ENCODE measurements at regions not wholly inside any gene's neighbourhood (a gene's known extent, or its start where the extent isn't known, plus 50 kb on each side); places are given as distances from the start of the nearest gene placed in this dataset.
"Not testable (repeated sequence)": the region's sequence is repeated elsewhere in the genome, so short reads cannot be mapped to it uniquely, and the experiment has no call there.

GRCh38 chr15:77865106-77865610 is 212.4 kb downstream of the TBC1D2B start:
- H3K9ac ChIP-seq (ENCODE audit: low read length in 2 of 2) = no peak overlapping the region
- no peaks in the 10 kb centered on the region for H3K4me1 ChIP-seq (ENCODE audit: control insufficient read depth, insufficient read depth, low read length)
- peaks cover 0 to 3% of the 10 kb centered on the region in 2 donors for H3K27me3 ChIP-seq (ENCODE audit: control insufficient read depth in 1 of 2, insufficient read depth in 2 of 2, low read length in 2 of 2)
- H3K9me3 ChIP-seq (ENCODE audit: control insufficient read depth in 2 of 2, low read length in 2 of 2) = no peaks in the 10 kb centered on the region
- H3K27ac ChIP-seq (ENCODE audit: low read length) = no peak overlapping the region
- H3K36me3 ChIP-seq (ENCODE audit: control insufficient read depth in 2 of 2, insufficient read depth in 2 of 2, low read length in 2 of 2) = no peaks in the 10 kb centered on the region
- no peak overlapping the region for H3K4me3 ChIP-seq (ENCODE audit: low read length in 2 of 2)

DNA sequence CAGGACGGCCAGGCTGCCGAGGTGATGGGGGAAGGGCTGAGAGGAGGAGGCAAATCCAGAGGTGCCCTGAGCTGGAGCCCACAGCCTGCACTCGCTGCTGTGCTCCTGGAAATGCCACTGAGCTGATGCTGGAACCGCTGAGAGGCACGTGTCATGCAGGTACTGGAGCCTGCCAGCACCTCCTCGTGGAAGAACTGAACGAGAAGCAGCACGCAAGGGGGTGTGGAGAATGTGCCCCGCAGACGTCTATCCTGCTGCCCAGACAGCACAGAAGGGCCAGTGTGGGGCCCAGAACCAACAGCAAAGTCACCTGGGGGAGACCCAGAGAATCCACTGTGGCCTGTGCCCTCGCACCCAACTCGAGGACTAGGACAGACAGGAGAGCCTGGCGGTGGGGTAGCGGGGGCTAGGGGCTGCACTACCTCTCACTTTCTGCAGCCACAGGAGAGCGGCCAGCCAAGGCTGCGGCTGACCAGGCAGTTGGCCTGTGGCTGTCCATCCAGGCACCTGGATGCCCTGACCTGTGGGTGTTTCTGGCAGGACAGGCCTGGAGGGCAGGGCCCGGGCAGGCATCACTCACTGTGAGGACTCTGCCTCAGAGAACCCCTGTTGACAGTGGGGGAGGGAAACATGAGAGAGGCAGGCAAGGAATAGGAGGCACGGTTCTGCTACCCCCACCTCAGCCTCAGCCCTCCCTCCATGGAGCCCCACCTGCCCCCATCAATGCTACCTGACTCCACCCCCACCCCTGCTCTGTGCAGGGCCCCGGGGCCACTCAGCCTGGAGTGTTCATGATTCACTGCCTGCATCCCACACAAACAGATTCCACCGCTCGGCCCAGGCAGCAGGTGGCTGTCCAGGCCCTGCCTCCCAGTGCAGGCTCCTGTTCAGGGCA is 213.1 kb downstream of the TBC1D2B start:
- H3K9ac ChIP-seq (ENCODE audit: low read length in 2 of 2) = no peak overlapping the region
- no peaks in the 10 kb centered on the region for H3K4me1 ChIP-seq (ENCODE audit: control insufficient read depth, insufficient read depth, low read length)
- no peak overlapping the region for H3K4me3 ChIP-seq (ENCODE audit: low read length in 2 of 2)
- peaks cover 0 to 3% of the 10 kb centered on the region in 2 donors for H3K27me3 ChIP-seq (ENCODE audit: control insufficient read depth in 1 of 2, insufficient read depth in 2 of 2, low read length in 2 of 2)
- H3K9me3 ChIP-seq (ENCODE audit: control insufficient read depth in 2 of 2, low read length in 2 of 2) = no peaks in the 10 kb centered on the region
- no peak overlapping the region for H3K27ac ChIP-seq (ENCODE audit: low read length)
- H3K36me3 ChIP-seq (ENCODE audit: control insufficient read depth in 2 of 2, insufficient read depth in 2 of 2, low read length in 2 of 2) = no peaks in the 10 kb centered on the region

DNA sequence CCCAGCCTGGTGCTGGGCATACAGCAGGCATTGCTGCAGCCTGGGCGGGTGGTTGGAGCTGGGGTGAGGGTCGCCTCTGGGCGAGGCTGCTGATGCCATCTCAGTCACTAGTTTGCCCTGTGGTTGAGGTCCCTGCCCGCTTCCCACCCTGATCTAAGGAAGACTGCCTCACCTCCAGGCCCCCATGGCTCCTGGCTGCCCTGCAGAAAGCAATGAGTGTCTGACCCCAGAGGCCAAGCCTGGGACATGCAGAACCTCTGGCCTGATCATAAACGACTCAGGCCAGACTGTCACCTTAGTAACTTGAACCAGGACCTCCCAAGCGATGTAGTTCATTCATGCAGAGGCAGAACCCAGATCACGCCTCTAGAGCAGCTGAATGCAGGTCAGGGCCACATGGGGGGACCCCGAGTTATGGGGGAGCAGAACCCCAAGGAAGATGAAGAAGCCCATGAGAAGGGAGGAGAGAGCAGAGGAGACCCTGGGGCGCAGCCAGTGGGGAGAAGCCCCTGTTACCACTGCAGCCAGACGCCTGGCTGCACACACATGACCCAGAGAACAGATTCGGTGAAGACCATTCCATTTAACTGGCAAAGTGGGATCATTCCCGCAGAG is 213.9 kb downstream of the TBC1D2B start:
- Histone ChIP-seq H3K27ac (ENCODE audit: low read length) (no peak overlapping the region), H3K9me3 (ENCODE audit: control insufficient read depth in 2 of 2, low read length in 2 of 2) (no peaks in the 10 kb centered on the region), H3K27me3 (ENCODE audit: control insufficient read depth in 1 of 2, insufficient read depth in 2 of 2, low read length in 2 of 2) (peaks cover 0 to 5% of the 10 kb centered on the region in 2 donors), H3K4me3 (ENCODE audit: low read length in 2 of 2) (no peak overlapping the region), H3K36me3 (ENCODE audit: control insufficient read depth in 2 of 2, insufficient read depth in 2 of 2, low read length in 2 of 2) (no peaks in the 10 kb centered on the region), H3K9ac (ENCODE audit: low read length in 2 of 2) (no peak overlapping the region), H3K4me1 (ENCODE audit: control insufficient read depth, insufficient read depth, low read length) (no peaks in the 10 kb centered on the region)

GRCh38 chr15:77862651-77863104 is 214.8 kb downstream of the TBC1D2B start:
- H3K4me1 ChIP-seq (ENCODE audit: control insufficient read depth, insufficient read depth, low read length) = no peaks in the 10 kb centered on the region
- no peak overlapping the region for H3K9ac ChIP-seq (ENCODE audit: low read length in 2 of 2)
- H3K27ac ChIP-seq (ENCODE audit: low read length) = no peak overlapping the region
- H3K36me3 ChIP-seq (ENCODE audit: control insufficient read depth in 2 of 2, insufficient read depth in 2 of 2, low read length in 2 of 2) = no peaks in the 10 kb centered on the region
- no peak overlapping the region for H3K4me3 ChIP-seq (ENCODE audit: low read length in 2 of 2)
- H3K27me3 ChIP-seq (ENCODE audit: control insufficient read depth in 1 of 2, insufficient read depth in 2 of 2, low read length in 2 of 2) = peaks cover 0 to 5% of the 10 kb centered on the region in 2 donors
- no peaks in the 10 kb centered on the region for H3K9me3 ChIP-seq (ENCODE audit: control insufficient read depth in 2 of 2, low read length in 2 of 2)

GRCh38 chr15:77861997-77862635 is 215.4 kb downstream of the TBC1D2B start:
- H3K27ac ChIP-seq (ENCODE audit: low read length); H3K27me3 ChIP-seq (ENCODE audit: control insufficient read depth in 1 of 2, insufficient read depth in 2 of 2, low read length in 2 of 2); H3K9ac ChIP-seq (ENCODE audit: low read length in 2 of 2); H3K36me3 ChIP-seq (ENCODE audit: control insufficient read depth in 2 of 2, insufficient read depth in 2 of 2, low read length in 2 of 2); H3K4me1 ChIP-seq (ENCODE audit: control insufficient read depth, insufficient read depth, low read length); H3K4me3 ChIP-seq (ENCODE audit: low read length in 2 of 2); H3K9me3 ChIP-seq (ENCODE audit: control insufficient read depth in 2 of 2, low read length in 2 of 2): not testable (repeated sequence)

DNA sequence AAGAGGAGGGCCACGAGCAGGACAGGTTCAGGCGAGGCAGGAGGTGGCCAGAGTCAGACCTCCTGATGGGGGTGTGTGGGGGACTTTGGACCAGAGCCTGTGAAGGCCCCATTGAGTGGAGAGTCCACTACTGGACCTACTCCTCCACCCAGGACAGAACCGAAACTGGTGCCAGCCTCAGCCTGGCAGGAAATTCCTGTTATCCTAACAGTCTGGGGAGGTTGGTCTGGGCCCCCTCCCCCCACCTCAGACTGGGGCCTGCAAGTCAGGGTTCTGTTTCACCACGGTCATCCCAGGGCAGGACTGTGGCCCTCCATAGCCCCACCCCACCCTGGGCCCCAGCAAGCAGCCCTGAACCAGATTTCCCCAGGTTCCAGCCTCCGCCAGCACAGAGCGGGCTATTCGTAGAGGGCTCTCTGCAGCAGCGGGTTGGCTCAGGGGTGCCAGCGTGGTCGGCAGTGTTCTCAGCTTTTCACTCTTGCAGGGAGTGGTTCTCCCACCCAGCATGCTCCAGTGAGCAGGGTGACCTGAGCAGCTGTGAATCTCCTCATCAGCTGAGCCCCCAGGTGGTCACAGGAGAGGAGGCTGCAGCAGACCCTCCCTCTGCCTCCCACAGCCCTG is 217.3 kb downstream of the TBC1D2B start:
- peaks cover 0 to 5% of the 10 kb centered on the region in 2 donors for H3K27me3 ChIP-seq (ENCODE audit: control insufficient read depth in 1 of 2, insufficient read depth in 2 of 2, low read length in 2 of 2)
- no peak overlapping the region for H3K27ac ChIP-seq (ENCODE audit: low read length)
- H3K36me3 ChIP-seq (ENCODE audit: control insufficient read depth in 2 of 2, insufficient read depth in 2 of 2, low read length in 2 of 2) = no peaks in the 10 kb centered on the region
- no peaks in the 10 kb centered on the region for H3K4me1 ChIP-seq (ENCODE audit: control insufficient read depth, insufficient read depth, low read length)
- H3K9ac ChIP-seq (ENCODE audit: low read length in 2 of 2) = no peak overlapping the region
- no peaks in the 10 kb centered on the region for H3K9me3 ChIP-seq (ENCODE audit: control insufficient read depth in 2 of 2, low read length in 2 of 2)
- no peak overlapping the region for H3K4me3 ChIP-seq (ENCODE audit: low read length in 2 of 2)

DNA sequence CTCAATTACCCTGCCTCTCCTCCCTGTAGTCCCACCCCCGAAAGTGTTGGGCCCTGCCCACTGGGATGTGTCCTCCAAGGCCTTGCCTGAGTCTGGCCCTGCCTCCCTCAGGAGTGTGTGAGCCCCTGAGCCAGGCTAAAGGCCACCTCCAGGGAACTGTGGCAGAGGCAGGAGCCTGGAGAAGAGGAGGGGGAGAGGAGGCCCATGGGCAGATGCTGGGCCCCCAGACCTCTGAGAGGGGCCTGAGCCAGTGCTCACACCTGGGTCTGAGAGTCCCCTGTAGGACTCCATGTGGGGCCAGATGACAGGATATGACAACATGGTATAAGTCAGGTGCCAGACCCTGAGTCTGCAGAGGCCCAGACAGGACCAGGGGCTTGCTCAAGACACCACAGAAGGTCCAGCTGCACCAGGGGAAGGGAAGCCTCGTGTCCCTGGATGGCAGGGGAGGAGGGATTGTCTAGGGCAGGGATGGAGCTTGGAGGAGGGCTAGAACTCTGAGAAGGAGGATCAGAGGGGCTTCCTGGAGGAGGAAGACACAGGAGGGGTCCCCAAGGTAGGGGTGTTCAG is 217.9 kb downstream of the TBC1D2B start:
- Histone ChIP-seq H3K27ac (ENCODE audit: low read length) (no peak overlapping the region), H3K9me3 (ENCODE audit: control insufficient read depth in 2 of 2, low read length in 2 of 2) (no peaks in the 10 kb centered on the region), H3K4me3 (ENCODE audit: low read length in 2 of 2) (no peak overlapping the region), H3K36me3 (ENCODE audit: control insufficient read depth in 2 of 2, insufficient read depth in 2 of 2, low read length in 2 of 2) (no peaks in the 10 kb centered on the region), H3K4me1 (ENCODE audit: control insufficient read depth, insufficient read depth, low read length) (no peaks in the 10 kb centered on the region), H3K27me3 (ENCODE audit: control insufficient read depth in 1 of 2, insufficient read depth in 2 of 2, low read length in 2 of 2) (peaks cover 0 to 5% of the 10 kb centered on the region in 2 donors), H3K9ac (ENCODE audit: low read length in 2 of 2) (no peak overlapping the region)

DNA sequence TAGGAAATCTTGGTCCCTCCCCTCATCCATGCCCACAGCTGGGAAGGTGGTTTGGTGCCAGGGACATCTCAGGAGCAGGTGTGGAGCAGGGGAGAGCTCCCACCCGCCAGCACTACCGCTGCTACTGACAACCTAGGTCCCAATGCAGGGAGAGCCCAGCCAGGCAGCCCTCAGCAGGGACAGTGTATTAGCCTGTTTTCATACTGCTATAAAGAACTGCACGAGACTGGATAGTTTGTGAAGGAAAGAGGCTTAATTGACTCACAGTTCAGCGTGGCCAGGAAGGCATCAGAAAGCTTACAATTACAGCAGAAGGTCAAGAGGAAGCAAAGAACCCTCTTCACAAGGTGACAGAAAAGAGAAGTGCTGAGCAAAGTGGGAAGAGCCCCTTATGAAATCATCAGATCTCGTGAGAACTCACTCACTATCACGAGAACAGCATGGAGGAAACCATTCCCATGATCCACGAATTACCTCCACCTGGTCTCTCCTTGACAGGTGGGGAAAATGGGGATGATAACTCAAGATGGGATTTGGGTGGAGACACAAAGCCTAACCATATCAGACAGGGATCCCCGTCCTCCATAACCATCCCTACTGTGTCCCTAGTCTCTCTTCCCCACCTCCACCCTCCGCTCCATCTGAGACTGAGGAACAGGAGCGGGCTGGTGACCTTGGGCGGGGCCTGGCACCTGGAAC is 218.6 kb downstream of the TBC1D2B start:
- H3K9me3 ChIP-seq (ENCODE audit: control insufficient read depth in 2 of 2, low read length in 2 of 2) = no peaks in the 10 kb centered on the region
- peaks cover 0 to 5% of the 10 kb centered on the region in 2 donors for H3K27me3 ChIP-seq (ENCODE audit: control insufficient read depth in 1 of 2, insufficient read depth in 2 of 2, low read length in 2 of 2)
- no peak overlapping the region for H3K4me3 ChIP-seq (ENCODE audit: low read length in 2 of 2)
- H3K4me1 ChIP-seq (ENCODE audit: control insufficient read depth, insufficient read depth, low read length) = no peaks in the 10 kb centered on the region
- H3K27ac ChIP-seq (ENCODE audit: low read length) = no peak overlapping the region
- no peak overlapping the region for H3K9ac ChIP-seq (ENCODE audit: low read length in 2 of 2)
- no peaks in the 10 kb centered on the region for H3K36me3 ChIP-seq (ENCODE audit: control insufficient read depth in 2 of 2, insufficient read depth in 2 of 2, low read length in 2 of 2)

DNA sequence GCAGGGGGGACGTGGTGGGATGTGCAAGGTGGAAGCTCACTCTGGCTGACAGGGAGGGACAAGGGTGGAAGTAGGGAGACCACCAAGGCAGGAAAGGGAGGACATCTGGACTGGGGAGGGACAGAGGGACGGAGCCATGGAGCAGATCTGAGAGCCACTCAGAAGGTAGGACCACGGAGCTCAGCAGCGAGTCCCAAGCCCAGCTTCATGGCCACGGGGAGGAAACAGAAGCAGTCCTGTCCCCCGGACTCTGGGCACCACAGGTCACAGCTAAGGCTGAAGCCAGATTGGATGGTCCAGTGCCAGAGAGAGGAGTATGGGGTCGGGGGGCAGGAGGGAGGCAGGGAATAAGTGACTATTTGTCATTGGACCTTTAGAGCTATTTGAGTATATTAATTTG is 220.1 kb downstream of the TBC1D2B start:
- Histone ChIP-seq H3K27ac (ENCODE audit: low read length) (no peak overlapping the region), H3K36me3 (ENCODE audit: control insufficient read depth in 2 of 2, insufficient read depth in 2 of 2, low read length in 2 of 2) (no peaks in the 10 kb centered on the region), H3K9ac (ENCODE audit: low read length in 2 of 2) (no peak overlapping the region), H3K27me3 (ENCODE audit: control insufficient read depth in 1 of 2, insufficient read depth in 2 of 2, low read length in 2 of 2) (peaks cover 0 to 5% of the 10 kb centered on the region in 2 donors), H3K4me3 (ENCODE audit: low read length in 2 of 2) (no peak overlapping the region), H3K9me3 (ENCODE audit: control insufficient read depth in 2 of 2, low read length in 2 of 2) (no peaks in the 10 kb centered on the region), H3K4me1 (ENCODE audit: control insufficient read depth, insufficient read depth, low read length) (no peaks in the 10 kb centered on the region)
